Testis (tissue), 2 donors: ENCODE measurements at regions not wholly inside any gene's neighbourhood (a gene's known extent, or its start where the extent isn't known, plus 50 kb on each side); places are given as distances from the start of the nearest gene placed in this dataset.

Experiments
- POLR2A ChIP-seq: fragments of 450-650 bp; IDR thresholded peaks from one replicate; pipeline ENCODE4 v1.6.1; 2017; ENCODE audit warnings: antibody characterized with exemption, mild to moderate bottlenecking, moderate library complexity
- TF ChIP-seq, protein P1 (sequence below), 3 experiments: fragments of 450-650 bp in 2 of 3; fragments of 200-600 bp in 1 of 3; sonication (generic) in 1 of 3; IDR thresholded peaks; one replicate each; pipeline ENCODE4 v1.5.1; 2016 to 2019; ENCODE audit warnings: antibody characterized with exemption in 3 of 3, mild to moderate bottlenecking in 2 of 3, moderate library complexity in 1 of 3

DNA sequence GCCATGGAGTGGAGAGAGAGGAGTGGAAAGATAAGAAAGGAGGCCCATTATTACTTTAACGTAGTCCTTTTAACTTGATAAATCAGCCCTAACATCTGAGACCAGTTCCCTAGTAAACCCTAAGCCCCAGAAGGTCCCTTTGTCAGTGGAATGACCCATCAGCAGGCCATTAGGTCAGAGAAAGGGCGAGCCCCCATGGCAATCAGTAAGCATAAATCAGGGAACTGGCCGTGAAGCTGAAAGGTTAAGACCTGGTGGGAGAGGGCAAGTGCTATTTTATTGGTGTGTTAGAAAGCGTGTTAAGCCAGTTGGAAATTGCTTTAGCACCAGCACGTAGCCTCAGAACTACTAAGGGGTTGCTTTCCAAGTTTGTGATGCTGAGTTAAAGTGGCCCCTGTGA is 708.0 kb downstream of the BCL11B start:
- TF ChIP-seq, protein P1, sequence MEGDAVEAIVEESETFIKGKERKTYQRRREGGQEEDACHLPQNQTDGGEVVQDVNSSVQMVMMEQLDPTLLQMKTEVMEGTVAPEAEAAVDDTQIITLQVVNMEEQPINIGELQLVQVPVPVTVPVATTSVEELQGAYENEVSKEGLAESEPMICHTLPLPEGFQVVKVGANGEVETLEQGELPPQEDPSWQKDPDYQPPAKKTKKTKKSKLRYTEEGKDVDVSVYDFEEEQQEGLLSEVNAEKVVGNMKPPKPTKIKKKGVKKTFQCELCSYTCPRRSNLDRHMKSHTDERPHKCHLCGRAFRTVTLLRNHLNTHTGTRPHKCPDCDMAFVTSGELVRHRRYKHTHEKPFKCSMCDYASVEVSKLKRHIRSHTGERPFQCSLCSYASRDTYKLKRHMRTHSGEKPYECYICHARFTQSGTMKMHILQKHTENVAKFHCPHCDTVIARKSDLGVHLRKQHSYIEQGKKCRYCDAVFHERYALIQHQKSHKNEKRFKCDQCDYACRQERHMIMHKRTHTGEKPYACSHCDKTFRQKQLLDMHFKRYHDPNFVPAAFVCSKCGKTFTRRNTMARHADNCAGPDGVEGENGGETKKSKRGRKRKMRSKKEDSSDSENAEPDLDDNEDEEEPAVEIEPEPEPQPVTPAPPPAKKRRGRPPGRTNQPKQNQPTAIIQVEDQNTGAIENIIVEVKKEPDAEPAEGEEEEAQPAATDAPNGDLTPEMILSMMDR (IDR thresholded peaks at IDR 0.05): no peak
- no peak for TF ChIP-seq POLR2A
